Kasumi-1 (cell line): ENCODE measurements at regions not wholly inside any gene's neighbourhood (a gene's known extent, or its start where the extent isn't known, plus 50 kb on each side); places are given as distances from the start of the nearest gene placed in this dataset.
"Not testable (repeated sequence)": the region's sequence is repeated elsewhere in the genome, so short reads cannot be mapped to it uniquely, and the experiment has no call there.

ENCODE experiments used
- DNase-seq, 2 experiments: peaks; one replicate each; lab custom pipeline; 2025; lab: John Stamatoyannopoulos, UW

- DNase-seq, result no peak
These were observed 368.3 kb upstream of the OLFM3 start for GRCh38 chr1:102365071-102365470.

- DNase-seq, result no peak
These were observed 339.9 kb upstream of the OLFM3 start for GRCh38 chr1:102336602-102337001.

- no peak for DNase-seq
These were observed 321.5 kb upstream of the OLFM3 start for GRCh38 chr1:102318104-102318806.

DNA sequence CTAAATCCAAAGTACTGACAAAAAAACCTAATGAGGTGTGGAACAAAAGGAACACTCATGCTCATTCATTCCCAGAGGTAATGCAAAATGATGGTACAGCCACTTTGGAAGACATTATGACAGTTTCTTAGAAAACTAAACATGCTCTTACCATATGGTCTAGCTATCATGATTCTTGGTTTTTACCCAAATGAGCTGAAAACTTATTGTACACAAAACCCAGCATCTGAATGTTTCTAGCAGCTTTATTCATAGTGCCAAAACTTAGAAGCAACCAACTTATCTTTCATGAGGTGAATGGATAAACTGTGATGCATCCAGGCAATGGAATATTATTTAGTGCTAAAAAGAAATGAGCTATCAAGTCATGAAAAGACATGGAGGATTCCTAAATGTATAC is 318.4 kb upstream of the OLFM3 start:
- DNase-seq, result no peak

GRCh38 chr1:102296116-102296515 is 299.4 kb upstream of the OLFM3 start:
- DNase-seq, result no peak

GRCh38 chr1:102282955-102283354 is 286.2 kb upstream of the OLFM3 start:
- DNase-seq, result no peak

GRCh38 chr1:102262994-102263393 is 266.3 kb upstream of the OLFM3 start:
- DNase-seq, result no peak

DNA sequence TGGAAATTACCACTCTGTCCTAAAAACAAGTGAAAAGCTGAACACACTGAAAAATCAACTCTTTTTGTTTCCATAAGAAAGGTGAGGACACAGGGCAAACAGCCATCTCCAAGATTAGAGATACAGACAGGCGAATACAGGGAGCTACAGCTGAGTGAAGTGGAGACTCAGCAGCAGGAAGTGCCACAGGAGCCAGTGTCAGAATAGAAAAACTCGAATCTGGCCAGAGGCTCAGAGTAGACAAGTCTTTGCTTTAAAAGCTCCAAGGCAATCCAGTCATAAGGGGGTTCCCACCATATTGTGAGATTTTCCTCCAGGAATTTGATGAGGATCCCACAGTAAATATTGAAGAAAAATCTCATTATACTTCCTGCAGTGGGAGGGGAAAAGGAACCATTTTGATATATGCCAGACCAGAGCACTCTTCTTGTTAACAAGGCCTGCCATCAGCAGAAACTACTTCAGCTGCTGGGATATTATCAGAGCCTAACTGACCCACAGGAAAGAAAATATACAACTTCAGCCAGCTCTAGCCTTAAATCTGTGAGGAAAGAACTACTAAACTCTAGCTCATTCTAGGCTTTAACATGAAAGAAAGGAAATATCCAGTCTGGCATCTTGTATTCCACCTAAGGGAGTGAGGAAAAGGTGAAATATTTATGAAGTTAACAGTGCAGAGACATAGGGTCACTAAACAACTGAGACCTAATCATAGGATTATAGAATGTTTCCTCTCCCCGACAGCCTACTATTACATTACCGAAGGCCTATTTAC is 256.2 kb upstream of the OLFM3 start:
- no peak for DNase-seq

DNA sequence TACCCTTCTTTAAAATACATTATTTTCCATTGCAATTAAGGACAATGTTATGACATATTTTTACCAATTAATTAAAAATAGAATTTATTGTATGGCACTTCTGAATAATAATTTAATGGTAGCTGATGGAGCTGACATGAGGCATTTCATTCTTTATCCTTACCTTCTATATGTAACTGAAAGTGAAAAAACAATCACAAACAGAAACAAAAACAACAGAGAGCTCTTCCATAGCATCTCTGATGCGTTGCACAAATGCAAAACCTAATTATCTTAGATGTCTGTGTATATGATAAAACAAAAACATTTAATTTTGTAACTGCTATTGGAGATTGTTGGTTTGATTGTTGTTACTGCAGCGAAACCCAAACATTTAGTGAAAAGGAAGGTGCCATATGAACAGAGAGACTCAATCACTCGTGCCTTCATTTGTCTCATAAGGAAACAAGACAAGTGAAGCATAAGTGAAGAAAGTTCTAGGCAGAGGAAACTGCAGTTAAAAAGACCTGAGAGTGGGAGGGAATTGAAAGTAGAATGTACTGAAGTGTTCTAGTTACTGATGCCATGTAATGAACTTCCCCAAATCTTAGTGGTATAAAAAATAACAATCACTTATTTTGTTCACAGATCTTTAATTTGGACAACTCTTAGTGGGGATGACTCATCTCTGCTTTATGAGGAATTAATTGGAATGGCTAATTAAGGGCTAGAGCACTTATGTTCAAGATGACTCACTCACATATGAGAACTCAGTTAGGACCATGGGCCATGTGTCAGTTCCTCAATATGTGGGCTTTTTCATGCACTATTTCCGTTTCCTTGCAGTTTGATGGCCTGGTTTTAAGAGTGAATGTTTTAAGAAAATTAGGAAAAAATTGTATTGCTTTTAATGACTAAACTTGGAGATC is 245.0 kb upstream of the OLFM3 start:
- DNase-seq, result peak; percentile 30 to 36

DNA sequence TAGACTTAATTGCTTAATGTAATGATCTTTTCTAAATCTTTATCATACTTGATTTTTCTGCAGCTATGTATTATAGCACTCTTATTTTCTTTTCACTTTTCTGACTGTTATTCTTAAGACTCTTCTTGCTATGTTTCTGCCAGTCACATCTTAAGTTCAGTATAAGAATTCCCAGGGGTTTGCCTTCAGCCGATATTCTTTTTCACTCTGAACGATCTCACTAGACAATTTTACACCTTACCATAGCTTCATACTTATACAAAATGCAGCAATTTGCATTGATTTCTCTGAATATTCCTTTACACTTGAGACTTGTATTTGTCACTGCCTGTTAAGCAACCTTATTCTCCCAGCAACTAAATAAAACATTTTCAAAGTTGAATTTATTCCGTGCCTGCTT is 242.5 kb upstream of the OLFM3 start:
- DNase-seq, result no peak

- DNase-seq, result no peak
These were observed 238.1 kb upstream of the OLFM3 start for GRCh38 chr1:102234753-102235359.

DNA sequence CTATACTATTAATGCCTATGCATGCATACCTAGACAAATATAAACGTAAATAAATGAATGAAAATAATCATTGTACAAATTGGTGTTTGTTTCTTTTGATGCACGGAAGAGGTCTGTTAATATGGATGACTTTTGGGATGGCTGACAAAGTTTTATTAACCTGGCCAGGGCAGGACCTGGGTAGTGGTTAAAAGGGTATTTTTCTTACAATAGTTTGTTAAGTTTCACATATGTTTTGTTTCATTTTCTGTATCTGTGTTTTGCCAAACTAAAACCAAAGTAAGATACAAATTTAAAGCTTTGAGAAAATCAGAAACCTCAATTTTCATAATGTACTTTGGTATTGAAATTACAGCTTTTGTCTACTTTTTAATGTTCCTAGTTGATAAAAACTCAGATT is 222.7 kb upstream of the OLFM3 start:
- DNase-seq, result no peak

GRCh38 chr1:102210891-102211290 is 214.2 kb upstream of the OLFM3 start:
- not testable (repeated sequence) for DNase-seq

DNA sequence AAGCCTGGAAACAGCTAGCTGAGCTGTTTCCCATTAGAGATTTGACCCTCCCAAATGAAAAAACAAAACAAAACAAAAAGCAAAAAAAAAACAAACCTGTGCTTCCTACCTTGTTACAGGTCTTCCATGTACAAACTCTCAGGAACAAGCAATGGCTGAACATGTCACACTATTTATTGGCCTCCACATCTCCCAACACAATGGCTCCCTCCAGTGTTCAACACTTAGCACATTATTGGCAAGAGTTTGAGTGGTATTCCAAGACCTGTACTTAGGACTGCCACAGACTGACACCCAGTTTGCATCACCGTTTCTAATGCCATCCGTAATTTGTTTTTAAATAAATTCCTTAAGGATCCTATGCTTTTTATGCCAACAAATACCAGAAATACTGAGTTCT is 195.0 kb upstream of the OLFM3 start:
- peak; percentile 67 to 69 for DNase-seq

DNA sequence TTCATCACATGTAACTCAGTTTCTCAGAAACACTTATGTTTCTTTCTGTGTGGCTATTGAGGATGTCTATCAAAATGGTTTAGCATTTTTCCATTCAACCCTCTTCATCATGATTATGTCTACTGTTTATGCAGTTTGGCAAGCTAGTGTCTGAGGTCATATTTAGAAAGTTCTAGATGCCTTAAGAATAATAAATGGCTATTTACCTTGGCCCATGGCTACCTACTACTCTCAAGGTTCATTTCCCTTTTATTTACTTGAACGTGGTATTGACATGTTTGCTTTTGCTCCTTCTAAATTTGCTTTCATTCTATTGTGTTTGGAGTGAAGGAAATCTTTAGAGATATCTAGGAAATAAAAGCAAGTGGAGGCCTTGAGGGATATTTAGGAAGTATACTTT is 193.7 kb upstream of the OLFM3 start:
- no peak for DNase-seq

GRCh38 chr1:102186536-102186935 is 189.8 kb upstream of the OLFM3 start:
- DNase-seq, result no peak

DNA sequence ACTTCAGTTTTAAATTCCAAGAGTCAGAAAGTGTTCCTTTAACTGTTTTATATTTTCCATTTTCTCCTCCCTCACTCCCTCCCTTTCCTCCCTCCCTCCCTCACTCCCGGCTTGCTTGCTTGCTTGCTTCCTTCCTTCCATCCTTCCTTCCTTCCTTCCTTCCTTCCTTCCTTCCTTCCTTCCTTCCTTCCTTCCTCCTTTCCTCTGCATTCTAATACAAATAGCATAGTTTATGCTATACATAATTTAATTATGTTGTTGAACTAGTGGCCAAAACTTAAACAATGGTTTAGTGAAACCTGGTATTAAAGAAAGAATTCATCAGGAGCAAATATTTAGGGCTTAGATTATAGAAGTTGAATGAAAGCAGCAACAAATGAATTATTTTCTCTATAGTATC is 188.5 kb upstream of the OLFM3 start:
- no peak for DNase-seq

DNA sequence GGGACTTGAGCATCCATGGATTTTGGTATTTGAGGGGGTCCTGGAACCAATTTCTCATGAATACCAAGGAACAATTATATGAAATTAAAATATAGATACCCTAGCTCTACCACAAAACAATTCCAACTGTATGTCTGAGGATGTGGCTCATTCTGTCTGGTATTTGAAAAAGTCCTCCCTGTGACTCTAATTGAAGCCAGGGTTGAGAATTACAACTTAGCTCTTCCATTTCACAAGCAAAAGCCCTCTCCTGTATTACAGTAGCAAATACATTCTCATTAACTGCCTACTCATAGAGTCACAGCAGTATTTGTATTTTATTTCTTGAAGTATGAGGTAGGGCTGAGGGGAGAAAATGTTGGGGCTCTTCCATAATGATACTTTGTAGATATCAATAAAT is 187.8 kb upstream of the OLFM3 start:
- no peak for DNase-seq

GRCh38 chr1:102183711-102184110 is 187.0 kb upstream of the OLFM3 start:
- no peak for DNase-seq

GRCh38 chr1:102182603-102183260 is 186.0 kb upstream of the OLFM3 start:
- no peak for DNase-seq

DNA sequence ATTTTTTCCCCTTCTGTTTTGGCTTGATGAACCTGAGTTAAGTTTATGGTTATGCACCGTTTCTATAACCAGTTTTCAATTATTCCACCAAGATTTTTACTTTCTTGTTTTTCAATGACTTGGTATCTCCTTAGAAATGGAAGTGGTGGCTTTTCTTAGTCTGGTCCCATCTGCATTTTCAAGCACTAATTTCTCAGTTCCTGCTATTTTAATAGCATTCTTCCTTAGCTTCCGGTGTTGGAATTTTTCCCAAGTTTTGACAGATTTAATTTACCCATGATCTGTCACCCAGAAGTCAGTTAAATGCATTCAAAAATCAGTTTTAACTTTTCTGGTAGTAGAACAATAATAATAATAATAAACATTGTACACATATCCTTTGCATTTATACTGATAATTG is 184.6 kb upstream of the OLFM3 start:
- DNase-seq, result no peak

DNA sequence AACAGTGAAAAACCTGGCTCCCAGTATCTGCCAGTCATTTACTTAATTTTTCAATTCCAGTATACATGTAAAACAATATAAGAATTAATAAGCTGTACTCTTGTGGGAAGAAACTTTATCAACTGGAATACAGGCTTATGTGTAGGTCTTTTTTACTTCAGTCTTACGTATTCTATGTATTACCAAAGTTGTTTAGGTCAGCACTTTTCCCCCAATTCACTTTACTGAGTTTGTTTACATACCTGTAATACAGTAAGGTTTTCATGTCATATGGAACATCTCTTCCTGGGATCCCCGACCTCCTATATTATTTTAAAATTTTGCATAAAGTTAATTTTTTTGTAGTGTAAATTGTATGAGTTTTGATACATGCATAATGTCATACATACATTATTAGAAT is 181.8 kb upstream of the OLFM3 start:
- DNase-seq, result no peak
